ENCODE measurements at regions not wholly inside any gene's neighbourhood (a gene's known extent, or its start where the extent isn't known, plus 50 kb on each side); places are given as distances from the start of the nearest gene placed in this dataset.

- intact Hi-C loops (cut with DNase I; ENCODE audit: low total_unique reads) (no loop called here), in situ Hi-C loops (cut with MboI; ENCODE audit: low pct_ligation_motif_present in 1 of 4, low pct_unique_long_range_greater_than_20kb in 1 of 4, low sequenced_read_pairs in 3 of 4) (no loop called here)
- 81 to 86% methylated on average over 6 to 7 of the region's 7 CpGs for whole genome bisulfite sequencing, 2 donors (ENCODE audit: low coverage in 1 of 2)
These were observed 185.6 kb downstream of the C7orf25 start for GRCh38 chr7:42726066-42726785.

DNA sequence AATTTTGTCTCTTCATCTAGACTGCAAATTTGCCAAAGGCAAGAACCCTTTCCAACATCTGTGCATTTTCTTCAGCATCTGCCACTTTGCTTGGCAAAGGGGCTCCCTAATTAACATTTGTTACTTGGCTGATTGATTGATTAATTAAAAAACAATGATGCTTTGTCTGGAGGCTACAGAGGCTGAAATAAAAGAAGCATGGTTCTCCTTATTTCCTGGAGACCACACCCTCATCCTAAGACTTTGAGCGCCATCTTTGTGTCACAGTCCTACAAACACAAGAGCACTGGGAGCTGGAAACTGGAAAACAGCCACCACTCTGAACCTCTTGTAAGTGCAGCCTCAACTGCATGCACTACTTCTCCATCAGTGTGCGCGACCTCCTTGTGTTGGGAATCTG, 189.2 kb downstream of the C7orf25 start:
- no peaks in the 10 kb centered on the region for H3K27me3 ChIP-seq
- in situ Hi-C loops (cut with MboI; ENCODE audit: low pct_ligation_motif_present in 1 of 4, low pct_unique_long_range_greater_than_20kb in 1 of 4, low sequenced_read_pairs in 3 of 4) (no loop called here), intact Hi-C loops (cut with DNase I; ENCODE audit: low total_unique reads) (no loop called here)
- H3K36me3 ChIP-seq: no peaks in the 10 kb centered on the region
- peaks cover 0 to 2% (median 0%) of the 10 kb centered on the region in 4 donors for H3K4me1 ChIP-seq
- H3K9me3 ChIP-seq: no peaks in the 10 kb centered on the region
- H3K27ac ChIP-seq: no peak overlapping the region
- H3K4me3 ChIP-seq: no peak overlapping the region
- no peak for TF ChIP-seq EP300 (IDR thresholded peaks at IDR 0.05; ENCODE audit: low read depth)
- no peak for TF ChIP-seq POLR2A (IDR thresholded peaks at IDR 0.05)
- no peak for TF ChIP-seq CTCF (IDR thresholded peaks at IDR 0.05)
- no peak for TF ChIP-seq POLR2AphosphoS5 (IDR thresholded peaks at IDR 0.05)
- DNase-seq: no peak
- 33 to 100% methylated on average over 1 to 3 of the region's 3 CpGs for WGBS, 2 donors (ENCODE audit: low coverage in 1 of 2)

More at GRCh38 chr7:42726066-42726785, 185.6 kb downstream of the C7orf25 start:
- Histone ChIP-seq H3K27ac (no peak overlapping the region), H3K27me3 (no peaks in the 10 kb centered on the region), H3K4me1 (no peaks in the 10 kb centered on the region), H3K4me3 (no peak overlapping the region), H3K9me3 (no peaks in the 10 kb centered on the region), H3K36me3 (no peaks in the 10 kb centered on the region)
- TF ChIP-seq POLR2A (IDR thresholded peaks at IDR 0.05): no peak
- TF ChIP-seq EP300 (IDR thresholded peaks at IDR 0.05; ENCODE audit: low read depth): no peak
- no peak for TF ChIP-seq CTCF (IDR thresholded peaks at IDR 0.05)
- TF ChIP-seq POLR2AphosphoS5 (IDR thresholded peaks at IDR 0.05): no peak
- DNase-seq: no peak

DNA sequence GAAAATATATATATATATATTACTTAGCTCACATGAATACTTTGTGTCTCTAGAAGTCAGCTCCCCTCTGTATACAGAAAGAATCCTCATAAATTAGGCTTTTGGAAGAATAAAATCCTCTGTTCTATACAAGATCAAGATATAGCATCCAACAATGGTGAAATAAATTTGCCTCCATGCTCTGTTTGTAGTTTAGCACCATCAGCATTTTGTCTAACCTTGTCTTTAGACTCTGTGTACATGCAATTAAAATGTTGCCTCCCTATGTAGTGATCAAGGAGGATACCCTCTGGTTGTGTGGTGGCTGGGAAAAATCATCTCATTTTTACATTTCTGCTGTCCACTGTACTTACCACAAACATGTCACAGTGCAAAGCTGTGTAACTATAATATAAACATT, 189.7 kb downstream of the C7orf25 start:
- no peaks in the 10 kb centered on the region for H3K36me3 ChIP-seq
- H3K27ac ChIP-seq: no peak overlapping the region
- peaks cover 0 to 2% (median 0%) of the 10 kb centered on the region in 4 donors for H3K4me1 ChIP-seq
- TF ChIP-seq POLR2AphosphoS5 (IDR thresholded peaks at IDR 0.05) (no peak), POLR2A (IDR thresholded peaks at IDR 0.05) (no peak), EP300 (IDR thresholded peaks at IDR 0.05; ENCODE audit: low read depth) (no peak), CTCF (IDR thresholded peaks at IDR 0.05) (no peak)
- H3K27me3 ChIP-seq: no peaks in the 10 kb centered on the region
- no peak overlapping the region for H3K4me3 ChIP-seq
- in situ Hi-C loops (cut with MboI; ENCODE audit: low pct_ligation_motif_present in 1 of 4, low pct_unique_long_range_greater_than_20kb in 1 of 4, low sequenced_read_pairs in 3 of 4) (no loop called here), intact Hi-C loops (cut with DNase I; ENCODE audit: low total_unique reads) (no loop called here)
- no peaks in the 10 kb centered on the region for H3K9me3 ChIP-seq
- no peak for DNase-seq

DNA sequence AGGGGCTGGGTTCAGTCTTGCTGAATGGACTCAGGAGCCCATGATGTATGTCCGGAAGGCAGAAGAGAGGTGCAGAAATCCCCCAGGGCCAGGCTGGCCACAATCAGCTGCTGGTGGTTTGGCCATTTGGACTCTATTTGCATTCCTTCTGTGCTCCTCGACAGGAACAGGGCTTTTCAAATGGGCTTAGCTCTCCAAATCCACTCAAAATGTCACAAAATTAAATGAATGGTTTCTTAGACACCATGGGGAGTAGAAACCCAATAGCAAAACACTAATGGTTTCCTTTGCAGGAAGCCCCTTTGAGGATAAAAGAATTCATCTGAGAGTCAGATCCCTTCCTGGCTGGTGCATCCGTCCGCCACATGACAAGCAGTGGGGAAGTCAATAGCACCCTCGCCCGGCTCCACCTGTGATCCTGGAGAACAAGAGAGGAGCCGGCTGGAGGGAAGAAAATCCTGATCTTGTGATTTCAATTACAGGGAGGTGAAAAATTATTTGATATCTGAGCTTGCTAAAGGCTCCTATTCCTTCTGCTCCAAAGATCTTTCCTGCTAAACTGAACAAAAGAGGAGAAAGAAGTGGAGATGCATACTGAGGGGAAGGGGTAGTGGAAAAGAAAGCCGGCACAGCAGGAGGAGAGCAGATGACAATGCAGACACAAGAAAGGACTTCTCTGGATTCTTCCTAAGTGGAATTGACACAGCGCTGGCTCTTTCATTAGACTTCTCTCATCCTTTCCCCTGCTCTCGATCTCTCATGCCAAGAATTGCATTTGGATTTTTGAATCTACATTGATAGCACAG, 190.7 kb downstream of the C7orf25 start:
- Histone ChIP-seq H3K27ac (no peak overlapping the region), H3K27me3 (no peaks in the 10 kb centered on the region), H3K4me3 (no peak overlapping the region), H3K36me3 (no peaks in the 10 kb centered on the region), H3K4me1 (peaks cover 0 to 2% (median 0%) of the 10 kb centered on the region in 4 donors), H3K9me3 (no peaks in the 10 kb centered on the region)
- DNase-seq: no peak
- intact Hi-C loops (cut with DNase I; ENCODE audit: low total_unique reads): no loop called here
- in situ Hi-C loops (cut with MboI; ENCODE audit: low pct_ligation_motif_present in 1 of 4, low pct_unique_long_range_greater_than_20kb in 1 of 4, low sequenced_read_pairs in 3 of 4): no loop called here
- TF ChIP-seq POLR2AphosphoS5 (IDR thresholded peaks at IDR 0.05) (no peak), EP300 (IDR thresholded peaks at IDR 0.05; ENCODE audit: low read depth) (no peak), CTCF (IDR thresholded peaks at IDR 0.05) (no peak), POLR2A (IDR thresholded peaks at IDR 0.05) (no peak)
- WGBS, 2 donors (ENCODE audit: low coverage in 1 of 2): 74 to 96% methylated on average over 3 to 10 of the region's 10 CpGs

Measured in transverse colon (tissue), 4 donors.